Endothelial cell of umbilical vein (primary cell): ENCODE measurements at regions not wholly inside any gene's neighbourhood (a gene's known extent, or its start where the extent isn't known, plus 50 kb on each side); places are given as distances from the start of the nearest gene placed in this dataset.

Source experiments
- BruUV-seq: library from RNA; stranded (reverse); fragments of 400-500 nt; replicated peaks from 2 replicates; lab custom pipeline; 2021; lab: Mats Ljungman, UMichigan
- CTCF ChIA-PET: fragments of 300-600, 350-600 bp; sonication (Branson Sonifier 250); formaldehyde crosslinking; loops from one replicate; lab custom pipeline; 2021; ENCODE audit warnings: antibody characterized with exemption, inconsistent platforms; lab: Charles Lee
- POLR2A ChIA-PET: fragments of 300-600, 350-600 bp; sonication (Branson Sonifier 250); formaldehyde crosslinking; loops from one replicate; lab custom pipeline; 2021; ENCODE audit warnings: antibody characterized with exemption, inconsistent platforms; lab: Charles Lee
- DNase-seq: peaks from one replicate; pipeline ENCODE4 v3.0.0-alpha.2; 2011; ENCODE audit warnings: low read depth, low spot score
- FAIRE-seq: peaks from 2 replicates; lab custom pipeline; 2011; peaks lifted over from hg19 to GRCh38; lab: Jason Lieb, UNC
- H2AFZ ChIP-seq: 2 replicates; pipeline ENCODE4 v1.6.0; 2012; ENCODE audit warnings: low read depth, low read length, control low read depth, inconsistent platforms
- H3K27ac ChIP-seq: 2 replicates; pipeline ENCODE4 v1.5.1; 2011; ENCODE audit warnings: low read depth, mild to moderate bottlenecking, control low read depth, low read length, moderate library complexity; ENCODE audit not compliant: insufficient read depth
- H3K27me3 ChIP-seq, 2 experiments: 2 replicates each; pipeline versions ENCODE4 v1.6.0 to v1.6.1; 2011; ENCODE audit warnings: low read length in 2 of 2, mixed read lengths in 1 of 2; ENCODE audit not compliant: control insufficient read depth in 2 of 2, insufficient read depth in 2 of 2
- H3K36me3 ChIP-seq, 2 experiments: 2 replicates in 1 of 2; 3 replicates in 1 of 2; pipeline ENCODE4 v1.5.1; 2011; ENCODE audit warnings: low read length in 2 of 2, mild to moderate bottlenecking in 1 of 2, moderate library complexity in 1 of 2; ENCODE audit not compliant: control insufficient read depth in 2 of 2, insufficient read depth in 2 of 2; ENCODE audit errors: extremely low read depth in 1 of 2
- H3K4me1 ChIP-seq: 3 replicates; pipeline ENCODE4 v1.5.1; 2011; ENCODE audit warnings: mild to moderate bottlenecking, low read length; ENCODE audit not compliant: control insufficient read depth, insufficient read depth; ENCODE audit errors: extremely low read depth
- H3K4me2 ChIP-seq: 2 replicates; pipeline ENCODE4 v1.6.1; 2011; ENCODE audit warnings: low read length, control low read depth, mixed read lengths; ENCODE audit not compliant: insufficient read depth
- H3K4me3 ChIP-seq, 3 experiments: fragments of 200-600 bp in 1 of 3; sonication (generic), shearing (Covaris generic) in 1 of 3; replicated peaks in 1 of 3; 2 replicates each; pipeline ENCODE4 v1.5.1; 2011 to 2016; ENCODE audit warnings: control low read depth in 3 of 3, low read length in 3 of 3, mild to moderate bottlenecking in 2 of 3, inconsistent platforms in 1 of 3, low read depth in 1 of 3, moderate library complexity in 1 of 3; ENCODE audit not compliant: insufficient read depth in 1 of 3
- H3K79me2 ChIP-seq: 2 replicates; pipeline ENCODE4 v1.6.0; 2012; ENCODE audit warnings: low read length, inconsistent platforms; ENCODE audit not compliant: control insufficient read depth, insufficient read depth
- H3K9ac ChIP-seq: replicated peaks from 2 replicates; pipeline ENCODE3; 2011; ENCODE audit warnings: low read length, control low read depth; ENCODE audit not compliant: insufficient read depth; ENCODE audit errors: extremely low read depth
- H3K9me1 ChIP-seq: replicated peaks from 3 replicates; pipeline ENCODE4 v1.6.0; 2011; ENCODE audit warnings: mild to moderate bottlenecking, low read length; ENCODE audit not compliant: control insufficient read depth, insufficient read depth; ENCODE audit errors: extremely low read depth
- H3K9me3 ChIP-seq: replicated peaks from 2 replicates; pipeline ENCODE4 v1.5.1; 2012; ENCODE audit warnings: low read length, inconsistent platforms; ENCODE audit not compliant: control insufficient read depth, insufficient read depth
- H4K20me1 ChIP-seq: replicated peaks from 2 replicates; pipeline ENCODE3; 2011; ENCODE audit warnings: mild to moderate bottlenecking, low read length; ENCODE audit not compliant: control insufficient read depth, insufficient read depth; ENCODE audit errors: extremely low read depth
- CTCF ChIP-seq, 2 donors: IDR thresholded peaks; 1 replicate in 1 of 2; 2 replicates in 1 of 2; pipeline ENCODE4 v1.5.1; 2011; ENCODE audit warnings: low read length in 2 of 2, mild to moderate bottlenecking in 2 of 2, moderate library complexity in 2 of 2, control low read depth in 1 of 2, inconsistent platforms in 1 of 2, low read depth in 1 of 2; ENCODE audit not compliant: insufficient read depth in 1 of 2; ENCODE audit errors: extremely low read depth in 1 of 2
- EZH2 ChIP-seq: IDR thresholded peaks from 2 replicates; pipeline ENCODE4 v1.6.1; 2012; ENCODE audit warnings: borderline replicate concordance, low read depth, mild to moderate bottlenecking, moderate library complexity, low read length, inconsistent platforms; ENCODE audit not compliant: severe bottlenecking
- FOS ChIP-seq: IDR thresholded peaks from 2 replicates; pipeline ENCODE4 v1.6.1; 2011; ENCODE audit warnings: mild to moderate bottlenecking, low read length, moderate library complexity, borderline replicate concordance; ENCODE audit not compliant: insufficient read depth
- GATA2 ChIP-seq: IDR thresholded peaks from 2 replicates; pipeline ENCODE4 v1.7.0; 2011; ENCODE audit warnings: low read depth, mild to moderate bottlenecking, moderate library complexity, mixed read lengths, low read length; ENCODE audit not compliant: insufficient read length, insufficient read depth
- JUN ChIP-seq: IDR thresholded peaks from 2 replicates; pipeline ENCODE4 v1.6.1; 2011; ENCODE audit warnings: borderline replicate concordance, low read depth; ENCODE audit not compliant: insufficient read length, insufficient read depth
- MAX ChIP-seq: IDR thresholded peaks from 2 replicates; pipeline ENCODE4 v1.6.1; 2011; ENCODE audit not compliant: insufficient read depth, insufficient read length
- MYC ChIP-seq: IDR thresholded peaks from one replicate; pipeline ENCODE4 v1.6.1; 2011; ENCODE audit warnings: mild to moderate bottlenecking, low read depth, low read length
- POLR2A ChIP-seq: IDR thresholded peaks from 2 replicates; pipeline ENCODE4 v1.6.1; 2012; ENCODE audit warnings: low read depth, mild to moderate bottlenecking, control low read depth, low read length
- POLR2AphosphoS5 ChIP-seq: IDR thresholded peaks from 2 replicates; pipeline ENCODE4 v1.6.1; 2012; ENCODE audit warnings: low read depth, mild to moderate bottlenecking, control low read depth, low read length, moderate library complexity; ENCODE audit not compliant: insufficient read depth
- dilution Hi-C: fragments of 300-500 bp; cut with MboI; formaldehyde crosslinking; loops from one replicate; pipeline ENCODE4 v1.15.0; 2019; ENCODE audit warnings: low sequenced_read_pairs; ENCODE audit not compliant: extremely low pct_ligation_motif_present
- intact Hi-C: fragments of 100-400 bp; cut with micrococcal nuclease; formaldehyde crosslinking; loops from one replicate; pipeline ENCODE4 v1.10.0; 2022

- no peak for TF ChIP-seq FOS
- TF ChIP-seq CTCF (IDR thresholded peaks at IDR 0.05; ENCODE audit: extremely low read depth in 1 of 2, insufficient read depth in 1 of 2, low read depth in 1 of 2, low read length in 2 of 2): no peak
- TF ChIP-seq GATA2: no peak
- TF ChIP-seq POLR2AphosphoS5: no peak
- no peak for TF ChIP-seq JUN
- TF ChIP-seq EZH2: no peak
- TF ChIP-seq POLR2A: no peak
- TF ChIP-seq MAX: no peak
- TF ChIP-seq MYC: no peak
- FAIRE-seq (no peak), DNase-seq (no peak)
- Histone ChIP-seq H3K79me2 (no peaks in the 10 kb centered on the region), H3K27ac (no peak overlapping the region), H4K20me1 (no peaks in the 10 kb centered on the region), H2AFZ (no peak overlapping the region), H3K4me3 (no peak overlapping the region), H3K27me3 (peaks cover 0 to 7% of the 10 kb centered on the region in 2 experiments), H3K9me3 (no peaks in the 10 kb centered on the region), H3K4me1 (peaks cover 9% of the 10 kb centered on the region), H3K36me3 (no peaks in the 10 kb centered on the region), H3K9ac (no peak overlapping the region), H3K4me2 (no peak overlapping the region), H3K9me1 (no peaks in the 10 kb centered on the region)
- dilution Hi-C loops: no loop called here
- BruUV-seq: no TSS peak
- POLR2A ChIA-PET: no interaction called here
- CTCF ChIA-PET: no interaction called here
- intact Hi-C loops: no loop called here
These were observed 113.5 kb upstream of the TTC29 start for GRCh38 chr4:147059064-147059731.
